ENCODE measurements at regions not wholly inside any gene's neighbourhood (a gene's known extent, or its start where the extent isn't known, plus 50 kb on each side); places are given as distances from the start of the nearest gene placed in this dataset.
"Not testable (repeated sequence)": the region's sequence is repeated elsewhere in the genome, so short reads cannot be mapped to it uniquely, and the experiment has no call there.

- no peaks in the 10 kb centered on the region for H3K27me3 ChIP-seq (replicated peaks)
- in situ Hi-C loops (cut with HindIII; ENCODE audit: low pct_ligation_motif_present, low sequenced_read_pairs), result no loop called here
- TF ChIP-seq, protein P1, sequence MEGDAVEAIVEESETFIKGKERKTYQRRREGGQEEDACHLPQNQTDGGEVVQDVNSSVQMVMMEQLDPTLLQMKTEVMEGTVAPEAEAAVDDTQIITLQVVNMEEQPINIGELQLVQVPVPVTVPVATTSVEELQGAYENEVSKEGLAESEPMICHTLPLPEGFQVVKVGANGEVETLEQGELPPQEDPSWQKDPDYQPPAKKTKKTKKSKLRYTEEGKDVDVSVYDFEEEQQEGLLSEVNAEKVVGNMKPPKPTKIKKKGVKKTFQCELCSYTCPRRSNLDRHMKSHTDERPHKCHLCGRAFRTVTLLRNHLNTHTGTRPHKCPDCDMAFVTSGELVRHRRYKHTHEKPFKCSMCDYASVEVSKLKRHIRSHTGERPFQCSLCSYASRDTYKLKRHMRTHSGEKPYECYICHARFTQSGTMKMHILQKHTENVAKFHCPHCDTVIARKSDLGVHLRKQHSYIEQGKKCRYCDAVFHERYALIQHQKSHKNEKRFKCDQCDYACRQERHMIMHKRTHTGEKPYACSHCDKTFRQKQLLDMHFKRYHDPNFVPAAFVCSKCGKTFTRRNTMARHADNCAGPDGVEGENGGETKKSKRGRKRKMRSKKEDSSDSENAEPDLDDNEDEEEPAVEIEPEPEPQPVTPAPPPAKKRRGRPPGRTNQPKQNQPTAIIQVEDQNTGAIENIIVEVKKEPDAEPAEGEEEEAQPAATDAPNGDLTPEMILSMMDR (IDR thresholded peaks at IDR 0.05; ENCODE audit: low read depth, low read length, missing control alignments), result no peak
- no peak overlapping the region for H3K4me3 ChIP-seq (ENCODE audit: low read depth, low read length)
- no peak overlapping the region for H3K27ac ChIP-seq
- DNase-seq, result no peak
- no peaks in the 10 kb centered on the region for H3K36me3 ChIP-seq (replicated peaks)
Observed at GRCh38 chr4:57187246-57187645, 77.1 kb upstream of the IGFBP7 start.

DNA sequence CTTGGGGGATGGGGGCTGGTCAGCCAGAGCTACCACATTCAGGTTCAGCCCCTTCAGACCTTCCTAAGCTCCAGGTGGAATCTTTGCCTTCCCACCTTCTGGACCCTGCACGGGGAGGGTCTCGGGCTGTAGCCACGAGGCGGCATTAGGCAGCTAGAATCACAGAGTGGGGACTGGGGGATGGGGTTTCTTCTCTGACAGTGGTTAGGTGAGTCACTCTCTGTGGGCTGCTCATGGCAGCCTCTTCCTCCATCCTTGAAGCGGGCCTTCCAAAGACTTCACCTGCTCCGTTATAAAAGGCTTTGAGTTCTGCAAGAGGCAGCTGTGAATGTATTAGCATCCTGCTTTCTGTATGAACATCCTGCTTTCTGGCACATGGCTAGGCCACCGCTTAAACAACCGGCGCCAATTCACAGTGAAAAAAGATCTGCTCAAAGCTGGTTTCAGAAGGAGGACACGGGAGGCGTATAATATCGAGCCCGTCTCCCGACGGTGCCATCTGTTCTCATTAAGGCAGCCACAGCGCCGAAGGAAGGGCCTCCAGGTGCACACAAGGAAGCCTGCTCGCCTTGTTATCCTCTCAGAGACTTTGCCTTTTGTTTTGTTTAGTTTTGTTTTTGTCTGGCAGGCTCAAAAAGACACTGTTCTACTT, 74.3 kb upstream of the IGFBP7 start:
- Histone ChIP-seq H3K27me3 (replicated peaks) (no peaks in the 10 kb centered on the region), H3K4me3 (ENCODE audit: low read depth, low read length) (no peak overlapping the region), H3K27ac (no peak overlapping the region), H3K36me3 (replicated peaks) (no peaks in the 10 kb centered on the region)
- in situ Hi-C loops (cut with HindIII; ENCODE audit: low pct_ligation_motif_present, low sequenced_read_pairs), result no loop called here
- no peak for DNase-seq
- TF ChIP-seq, protein P1 (IDR thresholded peaks at IDR 0.05; ENCODE audit: low read depth, low read length, missing control alignments), result no peak

- in situ Hi-C loops (cut with HindIII; ENCODE audit: low pct_ligation_motif_present, low sequenced_read_pairs), result no loop called here
- no peak for DNase-seq
- no peak overlapping the region for H3K27ac ChIP-seq
Observed at GRCh38 chr4:57182132-57182874, 72.1 kb upstream of the IGFBP7 start.

DNA sequence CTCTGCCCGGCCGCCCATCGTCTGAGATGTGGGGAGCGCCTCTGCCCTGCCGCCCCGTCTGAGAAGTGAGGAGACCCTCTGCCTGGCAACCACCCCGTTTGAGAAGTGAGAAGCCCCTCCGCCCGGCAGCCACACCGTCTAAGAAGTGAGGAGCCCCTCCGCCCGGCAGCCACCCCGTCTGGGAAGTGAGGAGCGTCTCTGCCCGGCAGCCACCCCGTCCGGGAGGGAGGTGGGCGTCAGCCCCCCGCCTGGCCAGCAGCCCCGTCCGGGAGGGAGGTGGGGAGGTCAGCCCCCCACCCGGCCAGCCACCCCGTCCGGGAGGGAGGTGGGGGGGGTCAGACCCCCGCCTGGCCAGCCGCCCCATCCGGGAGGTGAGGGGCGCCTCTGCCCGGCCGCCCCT, 63.0 kb upstream of the IGFBP7 start:
- in situ Hi-C loops (cut with HindIII; ENCODE audit: low pct_ligation_motif_present, low sequenced_read_pairs); H3K36me3 ChIP-seq (replicated peaks); H3K27me3 ChIP-seq (replicated peaks); H3K4me3 ChIP-seq (ENCODE audit: low read depth, low read length); H3K27ac ChIP-seq; DNase-seq: not testable (repeated sequence)

More at GRCh38 chr4:57182132-57182874, 72.1 kb upstream of the IGFBP7 start:
- no peak overlapping the region for H3K4me3 ChIP-seq (ENCODE audit: low read depth, low read length)
- no peaks in the 10 kb centered on the region for H3K36me3 ChIP-seq (replicated peaks)
- H3K27me3 ChIP-seq (replicated peaks), result no peaks in the 10 kb centered on the region
- TF ChIP-seq, protein P1 (IDR thresholded peaks at IDR 0.05; ENCODE audit: low read depth, low read length, missing control alignments), result no peak

DNA sequence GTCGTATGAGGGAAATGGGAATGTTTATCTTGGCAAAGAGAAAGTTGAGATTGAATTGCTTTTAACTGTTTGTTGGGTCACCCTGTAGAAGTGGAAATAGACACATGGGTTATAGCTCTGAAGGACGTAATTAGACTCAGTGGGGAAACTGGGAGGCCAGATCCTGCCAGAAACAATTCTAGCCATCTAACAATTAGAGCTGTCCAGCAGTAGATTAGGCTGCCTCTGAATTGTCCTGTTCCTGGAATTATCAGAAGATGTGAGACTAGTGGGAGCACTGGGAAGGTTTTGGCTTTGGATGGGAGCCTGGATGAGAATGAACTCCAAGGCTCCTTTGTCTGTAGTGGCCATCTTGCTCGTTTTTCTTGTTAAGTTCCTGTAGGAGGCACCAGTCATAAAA, 61.9 kb upstream of the IGFBP7 start:
- Histone ChIP-seq H3K4me3 (ENCODE audit: low read depth, low read length) (no peak overlapping the region), H3K27ac (no peak overlapping the region), H3K36me3 (replicated peaks) (no peaks in the 10 kb centered on the region), H3K27me3 (replicated peaks) (no peaks in the 10 kb centered on the region)
- TF ChIP-seq, protein P1 (IDR thresholded peaks at IDR 0.05; ENCODE audit: low read depth, low read length, missing control alignments), result no peak
- DNase-seq, result no peak
- in situ Hi-C loops (cut with HindIII; ENCODE audit: low pct_ligation_motif_present, low sequenced_read_pairs), result no loop called here

- DNase-seq, result no peak
- H3K4me3 ChIP-seq (ENCODE audit: low read depth, low read length), result no peak overlapping the region
- in situ Hi-C loops (cut with HindIII; ENCODE audit: low pct_ligation_motif_present, low sequenced_read_pairs), result no loop called here
- no peak overlapping the region for H3K27ac ChIP-seq
- no peaks in the 10 kb centered on the region for H3K27me3 ChIP-seq (replicated peaks)
- no peaks in the 10 kb centered on the region for H3K36me3 ChIP-seq (replicated peaks)
- TF ChIP-seq, protein P1 (IDR thresholded peaks at IDR 0.05; ENCODE audit: low read depth, low read length, missing control alignments), result no peak
Observed at GRCh38 chr4:57168982-57169381, 58.8 kb upstream of the IGFBP7 start.

Measured in brain microvascular endothelial cell (primary cell).